ENCODE measurements at regions not wholly inside any gene's neighbourhood (a gene's known extent, or its start where the extent isn't known, plus 50 kb on each side); places are given as distances from the start of the nearest gene placed in this dataset.

DNA sequence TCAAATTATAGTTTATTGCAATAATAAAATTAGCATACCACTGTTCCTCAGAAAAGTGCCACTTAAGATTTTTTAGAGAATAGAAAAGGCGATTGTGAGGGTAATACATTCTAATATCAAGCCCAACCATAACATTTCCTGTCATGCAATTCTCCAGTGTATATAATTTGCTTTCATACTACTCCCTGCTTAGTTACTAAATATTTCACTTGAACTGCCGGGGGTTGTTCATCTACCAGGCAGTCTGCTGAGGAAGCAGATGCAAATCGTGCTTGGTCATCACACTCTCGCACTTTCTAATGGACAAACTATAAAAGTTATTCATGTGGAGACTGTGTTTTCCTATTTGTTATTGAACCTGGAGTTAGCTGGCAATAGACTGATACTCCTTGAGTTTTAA lies 645.6 kb upstream of the CBLB start:
- TF ChIP-seq, protein P1, sequence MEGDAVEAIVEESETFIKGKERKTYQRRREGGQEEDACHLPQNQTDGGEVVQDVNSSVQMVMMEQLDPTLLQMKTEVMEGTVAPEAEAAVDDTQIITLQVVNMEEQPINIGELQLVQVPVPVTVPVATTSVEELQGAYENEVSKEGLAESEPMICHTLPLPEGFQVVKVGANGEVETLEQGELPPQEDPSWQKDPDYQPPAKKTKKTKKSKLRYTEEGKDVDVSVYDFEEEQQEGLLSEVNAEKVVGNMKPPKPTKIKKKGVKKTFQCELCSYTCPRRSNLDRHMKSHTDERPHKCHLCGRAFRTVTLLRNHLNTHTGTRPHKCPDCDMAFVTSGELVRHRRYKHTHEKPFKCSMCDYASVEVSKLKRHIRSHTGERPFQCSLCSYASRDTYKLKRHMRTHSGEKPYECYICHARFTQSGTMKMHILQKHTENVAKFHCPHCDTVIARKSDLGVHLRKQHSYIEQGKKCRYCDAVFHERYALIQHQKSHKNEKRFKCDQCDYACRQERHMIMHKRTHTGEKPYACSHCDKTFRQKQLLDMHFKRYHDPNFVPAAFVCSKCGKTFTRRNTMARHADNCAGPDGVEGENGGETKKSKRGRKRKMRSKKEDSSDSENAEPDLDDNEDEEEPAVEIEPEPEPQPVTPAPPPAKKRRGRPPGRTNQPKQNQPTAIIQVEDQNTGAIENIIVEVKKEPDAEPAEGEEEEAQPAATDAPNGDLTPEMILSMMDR (conservative IDR thresholded peaks at IDR 0.05 in 1 of 2, IDR thresholded peaks at IDR 0.05 in 1 of 2; ENCODE audit: extremely low read depth in 1 of 2, insufficient read depth in 1 of 2, low read depth in 1 of 2, low read length in 2 of 2), result no peak
- TF ChIP-seq EZH2 (IDR thresholded peaks at IDR 0.05; ENCODE audit: borderline replicate concordance, low read length), result no peak

Measured in mammary epithelial cell (primary cell).